Type B pancreatic cell (in vitro differentiated cells): ENCODE measurements at regions not wholly inside any gene's neighbourhood (a gene's known extent, or its start where the extent isn't known, plus 50 kb on each side); places are given as distances from the start of the nearest gene placed in this dataset.
A peak's percentile ranks its signal among the peaks of the same experiment; 100 is the strongest.

Experiments used
- DNase-seq: peaks from one replicate; pipeline ENCODE4 v3.0.0; 2021; ENCODE audit warnings: mixed read lengths; ENCODE audit not compliant: unreplicated experiment; ENCODE audit errors: extremely low spot score
- H3K27ac Mint-ChIP-seq: 2 replicates; pipeline ENCODE4 v1.8.0; 2021; ENCODE audit warnings: mild to moderate bottlenecking, mixed read lengths
- H3K27me3 Mint-ChIP-seq: 2 replicates; pipeline ENCODE4 v1.8.0; 2021; ENCODE audit warnings: mixed read lengths
- H3K36me3 Mint-ChIP-seq: 2 replicates; pipeline ENCODE4 v1.8.0; 2021; ENCODE audit warnings: mixed read lengths
- H3K4me1 Mint-ChIP-seq: one replicate; pipeline ENCODE4 v1.8.0; 2021; ENCODE audit warnings: mixed read lengths; ENCODE audit not compliant: unreplicated experiment
- H3K4me3 Mint-ChIP-seq: 2 replicates; pipeline ENCODE4 v1.8.0; 2021; ENCODE audit warnings: mild to moderate bottlenecking, mixed read lengths
- H3K9me3 Mint-ChIP-seq: 2 replicates; pipeline ENCODE4 v1.8.0; 2021; ENCODE audit warnings: mixed read lengths
- TF ChIP-seq, protein P1 (sequence below): fragments of 200-600 bp; sonication (generic); conservative IDR thresholded peaks from 2 replicates; pipeline ENCODE4 v1.5.0; 2021; ENCODE audit warnings: antibody characterized with exemption, mild to moderate bottlenecking

- Mint-ChIP-seq H3K4me3 (no peak overlapping the region), H3K9me3 (peaks cover 5% of the 10 kb centered on the region), H3K36me3 (no peaks in the 10 kb centered on the region), H3K27ac (no peak overlapping the region), H3K27me3 (peaks cover 3% of the 10 kb centered on the region), H3K4me1 (peaks cover 32% of the 10 kb centered on the region)
- no peak for DNase-seq
- TF ChIP-seq, protein P1, sequence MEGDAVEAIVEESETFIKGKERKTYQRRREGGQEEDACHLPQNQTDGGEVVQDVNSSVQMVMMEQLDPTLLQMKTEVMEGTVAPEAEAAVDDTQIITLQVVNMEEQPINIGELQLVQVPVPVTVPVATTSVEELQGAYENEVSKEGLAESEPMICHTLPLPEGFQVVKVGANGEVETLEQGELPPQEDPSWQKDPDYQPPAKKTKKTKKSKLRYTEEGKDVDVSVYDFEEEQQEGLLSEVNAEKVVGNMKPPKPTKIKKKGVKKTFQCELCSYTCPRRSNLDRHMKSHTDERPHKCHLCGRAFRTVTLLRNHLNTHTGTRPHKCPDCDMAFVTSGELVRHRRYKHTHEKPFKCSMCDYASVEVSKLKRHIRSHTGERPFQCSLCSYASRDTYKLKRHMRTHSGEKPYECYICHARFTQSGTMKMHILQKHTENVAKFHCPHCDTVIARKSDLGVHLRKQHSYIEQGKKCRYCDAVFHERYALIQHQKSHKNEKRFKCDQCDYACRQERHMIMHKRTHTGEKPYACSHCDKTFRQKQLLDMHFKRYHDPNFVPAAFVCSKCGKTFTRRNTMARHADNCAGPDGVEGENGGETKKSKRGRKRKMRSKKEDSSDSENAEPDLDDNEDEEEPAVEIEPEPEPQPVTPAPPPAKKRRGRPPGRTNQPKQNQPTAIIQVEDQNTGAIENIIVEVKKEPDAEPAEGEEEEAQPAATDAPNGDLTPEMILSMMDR: no peak
These were observed 262.7 kb downstream of the KIF4B start for GRCh38 chr5:155276231-155276630.

GRCh38 chr5:155278532-155278931 lies 265.0 kb downstream of the KIF4B start:
- H3K36me3 Mint-ChIP-seq: no peaks in the 10 kb centered on the region
- DNase-seq: no peak
- H3K4me3 Mint-ChIP-seq: no peak overlapping the region
- TF ChIP-seq, protein P1: no peak
- peak overlapping the region; percentile 8 for H3K27ac Mint-ChIP-seq
- peaks cover 21% of the 10 kb centered on the region for H3K4me1 Mint-ChIP-seq
- H3K27me3 Mint-ChIP-seq: peaks cover 10% of the 10 kb centered on the region
- peaks cover 5% of the 10 kb centered on the region for H3K9me3 Mint-ChIP-seq

DNA sequence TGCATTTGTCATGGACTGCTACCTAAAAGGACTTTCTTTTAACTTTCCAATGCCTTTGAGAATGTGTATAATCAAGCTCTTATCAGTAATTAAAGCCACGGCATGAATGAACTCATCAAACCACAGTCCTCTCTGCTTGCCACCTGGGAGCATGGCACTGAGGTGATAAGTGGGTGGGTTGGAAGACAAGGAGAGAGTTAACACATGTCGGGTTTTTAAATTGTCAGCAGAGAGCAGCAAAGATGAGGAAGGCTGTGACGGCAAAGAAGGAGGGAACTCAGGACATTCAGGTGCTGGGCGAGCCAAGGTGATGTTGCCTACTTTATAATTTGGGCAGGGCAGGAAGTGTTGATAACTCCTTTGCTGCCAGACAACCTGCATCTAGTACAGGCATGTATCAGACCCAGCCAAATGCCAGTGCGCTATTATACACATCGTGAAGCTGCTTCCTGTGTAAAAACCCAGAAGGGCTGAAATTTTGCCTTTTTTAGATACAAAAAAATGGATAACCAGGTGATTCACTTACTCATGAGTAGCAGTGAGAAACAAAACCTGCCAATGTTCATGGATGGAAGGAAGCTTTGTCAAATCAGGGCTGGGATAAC lies 269.1 kb downstream of the KIF4B start:
- Mint-ChIP-seq H3K9me3 (peaks cover 10% of the 10 kb centered on the region), H3K27ac (no peak overlapping the region), H3K27me3 (peaks cover 13% of the 10 kb centered on the region), H3K4me3 (no peak overlapping the region), H3K36me3 (no peaks in the 10 kb centered on the region), H3K4me1 (peaks cover 8% of the 10 kb centered on the region)
- TF ChIP-seq, protein P1: no peak
- no peak for DNase-seq

- H3K27me3 Mint-ChIP-seq: peaks cover 13% of the 10 kb centered on the region
- no peak overlapping the region for H3K27ac Mint-ChIP-seq
These were observed 272.2 kb downstream of the KIF4B start for GRCh38 chr5:155285706-155286105.

GRCh38 chr5:155290937-155291336 lies 277.4 kb downstream of the KIF4B start:
- no peak overlapping the region for H3K4me3 Mint-ChIP-seq
- H3K9me3 Mint-ChIP-seq: peaks cover 9% of the 10 kb centered on the region
- no peak for DNase-seq
- H3K27me3 Mint-ChIP-seq: peaks cover 5% of the 10 kb centered on the region
- peaks cover 19% of the 10 kb centered on the region for H3K4me1 Mint-ChIP-seq
- no peak overlapping the region for H3K27ac Mint-ChIP-seq
- TF ChIP-seq, protein P1: no peak
- no peaks in the 10 kb centered on the region for H3K36me3 Mint-ChIP-seq

More at GRCh38 chr5:155285706-155286105, 272.2 kb downstream of the KIF4B start:
- DNase-seq: no peak
- TF ChIP-seq, protein P1: no peak
- H3K4me1 Mint-ChIP-seq: peaks cover 12% of the 10 kb centered on the region
- no peak overlapping the region for H3K4me3 Mint-ChIP-seq
- H3K9me3 Mint-ChIP-seq: peaks cover 9% of the 10 kb centered on the region
- no peaks in the 10 kb centered on the region for H3K36me3 Mint-ChIP-seq
